ENCODE measurements at regions not wholly inside any gene's neighbourhood (a gene's known extent, or its start where the extent isn't known, plus 50 kb on each side); places are given as distances from the start of the nearest gene placed in this dataset.
"Not testable (repeated sequence)": the region's sequence is repeated elsewhere in the genome, so short reads cannot be mapped to it uniquely, and the experiment has no call there.

- not testable (repeated sequence) for H3K4me2 ChIP-seq; H3K9me3 ChIP-seq (ENCODE audit: low read depth); H3K4me3 ChIP-seq; H3K9me2 ChIP-seq (replicated peaks; ENCODE audit: insufficient read depth); H3K27me3 ChIP-seq; DNase-seq (ENCODE audit: low spot score); H4K20me1 ChIP-seq (ENCODE audit: insufficient read depth, poor library complexity, severe bottlenecking); H3K4me1 ChIP-seq (ENCODE audit: insufficient read depth); H3K27ac ChIP-seq; H3K79me2 ChIP-seq; H2AFZ ChIP-seq; H3K36me3 ChIP-seq (replicated peaks; ENCODE audit: insufficient read depth, low read depth)
- TF ChIP-seq CTCF (IDR thresholded peaks at IDR 0.05; ENCODE audit: poor library complexity): peak; percentile 12
- 40% methylated on average over 1 of the region's 3 CpGs for WGBS (ENCODE audit: low lambda C conversion rate, missing lambda C conversion rate)
These were observed 189.4 kb upstream of the NBPF12 start for GRCh38 chr1:146748686-146749085.

GRCh38 chr1:146731981-146732680 is 206.0 kb upstream of the NBPF12 start:
- H2AFZ ChIP-seq; H3K27me3 ChIP-seq; DNase-seq (ENCODE audit: low spot score); H4K20me1 ChIP-seq (ENCODE audit: insufficient read depth, poor library complexity, severe bottlenecking); H3K4me3 ChIP-seq; H3K4me2 ChIP-seq; H3K4me1 ChIP-seq (ENCODE audit: insufficient read depth); H3K27ac ChIP-seq; H3K9me2 ChIP-seq (replicated peaks; ENCODE audit: insufficient read depth); H3K9me3 ChIP-seq (ENCODE audit: low read depth); H3K79me2 ChIP-seq; H3K36me3 ChIP-seq (replicated peaks; ENCODE audit: insufficient read depth, low read depth): not testable (repeated sequence)
- 44% methylated on average over 9 of the region's 11 CpGs for WGBS (ENCODE audit: low lambda C conversion rate, missing lambda C conversion rate)

GRCh38 chr1:146729642-146730344 is 208.3 kb upstream of the NBPF12 start:
- H3K9me3 ChIP-seq (ENCODE audit: low read depth); H3K27ac ChIP-seq; H3K4me3 ChIP-seq; H3K36me3 ChIP-seq (replicated peaks; ENCODE audit: insufficient read depth, low read depth); H3K79me2 ChIP-seq; DNase-seq (ENCODE audit: low spot score); H4K20me1 ChIP-seq (ENCODE audit: insufficient read depth, poor library complexity, severe bottlenecking); H3K4me2 ChIP-seq; H3K9me2 ChIP-seq (replicated peaks; ENCODE audit: insufficient read depth); H2AFZ ChIP-seq; H3K27me3 ChIP-seq; H3K4me1 ChIP-seq (ENCODE audit: insufficient read depth): not testable (repeated sequence)
- 62% methylated on average over 6 of the region's 9 CpGs for WGBS (ENCODE audit: low lambda C conversion rate, missing lambda C conversion rate)

- not testable (repeated sequence) for DNase-seq (ENCODE audit: low spot score); H4K20me1 ChIP-seq (ENCODE audit: insufficient read depth, poor library complexity, severe bottlenecking); H3K27me3 ChIP-seq; H3K9me3 ChIP-seq (ENCODE audit: low read depth); H3K4me2 ChIP-seq; H3K79me2 ChIP-seq; H3K9me2 ChIP-seq (replicated peaks; ENCODE audit: insufficient read depth); H3K4me1 ChIP-seq (ENCODE audit: insufficient read depth); H3K27ac ChIP-seq; H2AFZ ChIP-seq; H3K36me3 ChIP-seq (replicated peaks; ENCODE audit: insufficient read depth, low read depth); H3K4me3 ChIP-seq
- 17% methylated on average over 1 of the region's 1 CpG for WGBS (ENCODE audit: low lambda C conversion rate, missing lambda C conversion rate)
These were observed 223.1 kb upstream of the NBPF12 start for GRCh38 chr1:146715054-146715453.

- not testable (repeated sequence) for H3K36me3 ChIP-seq (replicated peaks; ENCODE audit: insufficient read depth, low read depth); H4K20me1 ChIP-seq (ENCODE audit: insufficient read depth, poor library complexity, severe bottlenecking); H3K79me2 ChIP-seq; H3K27me3 ChIP-seq; H3K4me1 ChIP-seq (ENCODE audit: insufficient read depth); H3K4me3 ChIP-seq; H2AFZ ChIP-seq; H3K9me3 ChIP-seq (ENCODE audit: low read depth); H3K9me2 ChIP-seq (replicated peaks; ENCODE audit: insufficient read depth); H3K4me2 ChIP-seq; H3K27ac ChIP-seq
- 59% methylated on average over 5 of the region's 5 CpGs for WGBS (ENCODE audit: low lambda C conversion rate, missing lambda C conversion rate)
- peak; percentile 50 for TF ChIP-seq CTCF (IDR thresholded peaks at IDR 0.05; ENCODE audit: poor library complexity)
- peak; percentile 55 for DNase-seq (ENCODE audit: low spot score)
These were observed 227.1 kb upstream of the NBPF12 start for GRCh38 chr1:146710838-146711521.

GRCh38 chr1:146709302-146709701 is 228.8 kb upstream of the NBPF12 start:
- H3K36me3 ChIP-seq (replicated peaks; ENCODE audit: insufficient read depth, low read depth); H3K4me2 ChIP-seq; DNase-seq (ENCODE audit: low spot score); H3K79me2 ChIP-seq; H4K20me1 ChIP-seq (ENCODE audit: insufficient read depth, poor library complexity, severe bottlenecking); H3K27ac ChIP-seq; H3K27me3 ChIP-seq; H3K9me3 ChIP-seq (ENCODE audit: low read depth); H3K4me3 ChIP-seq; H3K9me2 ChIP-seq (replicated peaks; ENCODE audit: insufficient read depth); H2AFZ ChIP-seq; H3K4me1 ChIP-seq (ENCODE audit: insufficient read depth): not testable (repeated sequence)
- 65% methylated on average over 1 of the region's 1 CpG for WGBS (ENCODE audit: low lambda C conversion rate, missing lambda C conversion rate)

GRCh38 chr1:146704162-146704724 is 233.9 kb upstream of the NBPF12 start:
- WGBS (ENCODE audit: low lambda C conversion rate, missing lambda C conversion rate): 39% methylated on average over 2 of the region's 2 CpGs
- not testable (repeated sequence) for H4K20me1 ChIP-seq (ENCODE audit: insufficient read depth, poor library complexity, severe bottlenecking); H3K9me3 ChIP-seq (ENCODE audit: low read depth); H2AFZ ChIP-seq; DNase-seq (ENCODE audit: low spot score); H3K27ac ChIP-seq; H3K4me3 ChIP-seq; H3K79me2 ChIP-seq; H3K27me3 ChIP-seq; H3K36me3 ChIP-seq (replicated peaks; ENCODE audit: insufficient read depth, low read depth); H3K9me2 ChIP-seq (replicated peaks; ENCODE audit: insufficient read depth); H3K4me2 ChIP-seq; H3K4me1 ChIP-seq (ENCODE audit: insufficient read depth)

Measured in hepatocyte (in vitro differentiated cells).